Mesenchymal stem cell (in vitro differentiated cells and primary cell): ENCODE measurements at regions not wholly inside any gene's neighbourhood (a gene's known extent, or its start where the extent isn't known, plus 50 kb on each side); places are given as distances from the start of the nearest gene placed in this dataset.
A peak's percentile ranks its signal among the peaks of the same experiment; 100 is the strongest.

Experiments used
- DNase-seq: peaks from one replicate; pipeline ENCODE4 v3.0.0-alpha.2; 2013
- H2AFZ ChIP-seq: one replicate; pipeline ENCODE4 v1.6.1; 2013; ENCODE audit warnings: low read depth, mild to moderate bottlenecking, control low read depth, inconsistent platforms, low read length, moderate library complexity
- H2AK5ac ChIP-seq: 2 replicates; pipeline ENCODE4 v1.6.1; 2013; ENCODE audit warnings: low read length, moderate library complexity, mild to moderate bottlenecking, inconsistent platforms; ENCODE audit not compliant: severe bottlenecking
- H2BK120ac ChIP-seq: one replicate; pipeline ENCODE4 v1.6.1; 2013; ENCODE audit warnings: low read depth, mild to moderate bottlenecking, inconsistent platforms, low read length, moderate library complexity
- H2BK12ac ChIP-seq, 2 experiments: one replicate each; pipeline ENCODE4 v1.6.1; 2013; ENCODE audit warnings: inconsistent platforms in 2 of 2, low read length in 2 of 2, mild to moderate bottlenecking in 2 of 2, moderate library complexity in 2 of 2, control low read depth in 1 of 2
- H2BK15ac ChIP-seq: one replicate; pipeline ENCODE4 v1.6.1; 2013; ENCODE audit warnings: mild to moderate bottlenecking, low read depth, inconsistent platforms; ENCODE audit not compliant: poor library complexity, severe bottlenecking
- H2BK5ac ChIP-seq: 2 replicates; pipeline ENCODE4 v1.6.1; 2013; ENCODE audit warnings: low read depth, mild to moderate bottlenecking, low read length, control low read depth, inconsistent platforms; ENCODE audit not compliant: poor library complexity, severe bottlenecking
- H3K14ac ChIP-seq, 2 experiments: one replicate each; pipeline ENCODE4 v1.6.1; 2013; ENCODE audit warnings: inconsistent platforms in 2 of 2, low read length in 2 of 2, control low read depth in 1 of 2, mild to moderate bottlenecking in 1 of 2, moderate library complexity in 1 of 2
- H3K18ac ChIP-seq, 2 experiments: one replicate each; pipeline ENCODE4 v1.6.1; 2013; ENCODE audit warnings: inconsistent platforms in 2 of 2, low read length in 2 of 2, control low read depth in 1 of 2, low read depth in 1 of 2, mild to moderate bottlenecking in 1 of 2
- H3K23ac ChIP-seq, 2 experiments: one replicate each; pipeline ENCODE4 v1.6.1; 2013; ENCODE audit warnings: inconsistent platforms in 2 of 2, low read length in 2 of 2, mild to moderate bottlenecking in 2 of 2, moderate library complexity in 2 of 2, control low read depth in 1 of 2
- H3K27ac ChIP-seq: 2 replicates; pipeline ENCODE4 v1.5.1; 2013; ENCODE audit warnings: mild to moderate bottlenecking, moderate library complexity, low read length, control low read depth, inconsistent platforms; ENCODE audit not compliant: poor library complexity, severe bottlenecking
- H3K27me3 ChIP-seq, 2 experiments: 2 replicates each; pipeline versions ENCODE4 v1.6.1 to v1.7.0; 2013; ENCODE audit warnings: low read length in 2 of 2, mild to moderate bottlenecking in 2 of 2, moderate library complexity in 2 of 2, control low read depth in 1 of 2, inconsistent platforms in 1 of 2; ENCODE audit not compliant: control insufficient read depth in 1 of 2, insufficient read depth in 1 of 2
- H3K36me3 ChIP-seq, 2 experiments: 2 replicates each; pipeline versions ENCODE4 v1.6.1 to v1.7.0; 2013; ENCODE audit warnings: low read length in 2 of 2, control low read depth in 1 of 2, inconsistent platforms in 1 of 2, low read depth in 1 of 2, mild to moderate bottlenecking in 1 of 2; ENCODE audit not compliant: insufficient read depth in 2 of 2, control insufficient read depth in 1 of 2
- H3K4ac ChIP-seq, 2 experiments: one replicate each; pipeline ENCODE4 v1.6.1; 2013; ENCODE audit warnings: inconsistent platforms in 2 of 2, low read length in 2 of 2, mild to moderate bottlenecking in 2 of 2, moderate library complexity in 2 of 2, control low read depth in 1 of 2, low read depth in 1 of 2
- H3K4me1 ChIP-seq: 2 replicates; pipeline ENCODE4 v1.6.1; 2013; ENCODE audit warnings: low read depth, low read length, control low read depth; ENCODE audit not compliant: control insufficient read depth, insufficient read depth
- H3K4me2 ChIP-seq: 2 replicates; pipeline ENCODE4 v1.6.1; 2013; ENCODE audit warnings: low read length, mild to moderate bottlenecking, inconsistent platforms; ENCODE audit not compliant: poor library complexity, severe bottlenecking
- H3K4me3 ChIP-seq, 2 experiments: 2 replicates each; pipeline versions ENCODE4 v1.5.1 to v1.7.0; 2013; ENCODE audit warnings: low read length in 2 of 2, mild to moderate bottlenecking in 2 of 2, control low read depth in 1 of 2, low read depth in 1 of 2; ENCODE audit not compliant: insufficient read depth in 1 of 2
- H3K79me1 ChIP-seq: replicated peaks from 2 replicates; pipeline ENCODE4 v1.6.1; 2013; ENCODE audit warnings: mild to moderate bottlenecking, control low read depth, low read length, inconsistent platforms; ENCODE audit not compliant: poor library complexity, severe bottlenecking
- H3K9ac ChIP-seq: 2 replicates; pipeline ENCODE4 v1.7.0; 2013; ENCODE audit warnings: mild to moderate bottlenecking, low read length, moderate library complexity
- H3K9me3 ChIP-seq: 2 replicates; pipeline ENCODE4 v1.7.0; 2013; ENCODE audit warnings: mild to moderate bottlenecking, low read length; ENCODE audit not compliant: control insufficient read depth
- H4K8ac ChIP-seq: one replicate; pipeline ENCODE4 v1.6.1; 2013; ENCODE audit warnings: inconsistent platforms, mild to moderate bottlenecking, low read length, moderate library complexity
- H4K91ac ChIP-seq: one replicate; pipeline ENCODE4 v1.6.1; 2013; ENCODE audit warnings: mild to moderate bottlenecking, low read length, inconsistent platforms
- WGBS: methylation state at CpG from one replicate; pipeline ENCODE4 v1.1.7; 2013; ENCODE audit warnings: mixed read lengths; 5-methylcytosine and 5-hydroxymethylcytosine counted together

DNA sequence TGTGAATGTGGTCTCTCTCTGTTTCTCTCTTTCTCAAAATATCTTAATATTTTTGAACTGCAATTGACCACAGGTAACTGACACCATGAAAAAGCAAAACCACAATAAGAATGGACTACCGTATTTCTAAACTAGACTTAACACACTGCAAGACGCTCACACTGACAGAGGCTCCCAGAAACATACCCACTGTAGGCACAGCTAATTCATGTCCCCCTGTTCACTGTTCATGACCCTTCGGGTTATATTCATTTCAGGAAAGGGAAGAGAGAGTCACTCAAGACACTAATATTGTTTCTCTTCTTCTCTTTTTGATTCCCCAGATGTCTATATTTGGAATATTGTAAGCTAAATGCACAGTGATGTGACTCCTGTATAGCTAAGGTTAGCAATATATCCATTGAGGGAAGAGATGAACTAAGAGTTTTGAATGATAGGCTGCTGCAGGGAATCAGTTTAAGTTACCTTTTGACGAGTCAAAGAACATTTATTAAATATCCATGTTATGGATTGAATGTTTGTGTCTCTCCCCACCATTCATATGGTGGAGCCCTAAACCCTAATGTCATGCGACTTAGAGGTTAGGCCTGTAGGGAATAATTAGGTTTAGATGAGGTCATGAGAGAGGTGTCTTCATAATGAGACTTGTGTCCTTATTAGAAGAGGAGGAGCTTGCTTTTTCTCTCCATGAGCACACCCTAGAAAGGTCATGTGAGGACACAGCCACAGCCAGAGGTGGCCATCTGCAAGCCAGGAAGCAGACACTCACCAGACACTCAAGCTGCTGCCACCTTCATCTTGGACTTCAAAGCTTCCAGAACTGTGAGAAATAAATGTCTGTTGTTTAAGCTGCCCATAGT is 216.6 kb upstream of the GRM7 start:
- no peaks in the 10 kb centered on the region for H3K79me1 ChIP-seq
- H2BK120ac ChIP-seq = no peak overlapping the region
- H3K4me3 ChIP-seq = no peak overlapping the region

DNA sequence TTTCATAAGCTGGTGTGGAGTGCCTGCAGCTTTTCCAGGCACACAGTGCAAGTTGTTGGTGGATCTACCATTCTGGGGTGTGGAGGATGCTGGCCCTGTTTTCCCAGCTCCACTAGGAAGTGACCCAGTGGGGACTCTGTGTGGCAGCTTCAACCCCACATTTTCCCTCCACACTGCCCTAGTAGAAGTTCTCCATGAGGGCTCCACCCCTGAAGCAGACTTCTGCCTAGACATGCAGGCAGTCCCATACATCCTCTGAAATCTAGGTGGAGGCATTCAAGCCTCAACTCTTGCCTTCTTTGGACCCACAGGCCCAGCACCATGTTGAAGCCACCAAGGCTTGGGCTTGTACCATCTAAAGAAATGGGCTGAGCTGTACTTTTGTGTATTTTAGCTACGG is 206.2 kb upstream of the GRM7 start:
- no peak overlapping the region for H3K4ac ChIP-seq
- H3K36me3 ChIP-seq = no peaks in the 10 kb centered on the region
- no peak overlapping the region for H3K4me2 ChIP-seq
- no peak overlapping the region for H2BK5ac ChIP-seq
- peaks cover 38% of the 10 kb centered on the region for H3K9me3 ChIP-seq
- no peaks in the 10 kb centered on the region for H3K27me3 ChIP-seq
- H4K8ac ChIP-seq = no peak overlapping the region
- DNase-seq = no peak
- no peak overlapping the region for H2BK15ac ChIP-seq
- no peak overlapping the region for H4K91ac ChIP-seq
- H2AK5ac ChIP-seq = no peak overlapping the region
- no peak overlapping the region for H2BK12ac ChIP-seq
- no peak overlapping the region for H3K9ac ChIP-seq
- no peak overlapping the region for H3K27ac ChIP-seq
- WGBS = 54% methylated on average over 1 of the region's 1 CpG
- H3K23ac ChIP-seq = no peak overlapping the region
- no peak overlapping the region for H3K18ac ChIP-seq
- H3K14ac ChIP-seq = no peak overlapping the region
- no peak overlapping the region for H2BK120ac ChIP-seq
- H3K4me3 ChIP-seq = peak overlapping the region in 1 of 2 experiments; percentile 4
- no peaks in the 10 kb centered on the region for H3K79me1 ChIP-seq
- no peak overlapping the region for H2AFZ ChIP-seq
- H3K4me1 ChIP-seq = no peaks in the 10 kb centered on the region

More for the DNA sequence above, 216.6 kb upstream of the GRM7 start:
- Histone ChIP-seq H3K14ac (no peak overlapping the region), H3K4me2 (no peak overlapping the region), H4K91ac (no peak overlapping the region), H4K8ac (no peak overlapping the region), H3K4me1 (no peaks in the 10 kb centered on the region), H2AK5ac (no peak overlapping the region), H3K27ac (no peak overlapping the region), H3K18ac (no peak overlapping the region), H2AFZ (no peak overlapping the region), H3K23ac (no peak overlapping the region), H2BK5ac (no peak overlapping the region), H2BK12ac (no peak overlapping the region), H3K27me3 (no peaks in the 10 kb centered on the region), H3K36me3 (no peaks in the 10 kb centered on the region), H3K9me3 (peaks cover 26% of the 10 kb centered on the region), H3K9ac (no peak overlapping the region), H3K4ac (no peak overlapping the region), H2BK15ac (no peak overlapping the region)
- 80% methylated on average over 3 of the region's 5 CpGs for WGBS
- DNase-seq = no peak

DNA sequence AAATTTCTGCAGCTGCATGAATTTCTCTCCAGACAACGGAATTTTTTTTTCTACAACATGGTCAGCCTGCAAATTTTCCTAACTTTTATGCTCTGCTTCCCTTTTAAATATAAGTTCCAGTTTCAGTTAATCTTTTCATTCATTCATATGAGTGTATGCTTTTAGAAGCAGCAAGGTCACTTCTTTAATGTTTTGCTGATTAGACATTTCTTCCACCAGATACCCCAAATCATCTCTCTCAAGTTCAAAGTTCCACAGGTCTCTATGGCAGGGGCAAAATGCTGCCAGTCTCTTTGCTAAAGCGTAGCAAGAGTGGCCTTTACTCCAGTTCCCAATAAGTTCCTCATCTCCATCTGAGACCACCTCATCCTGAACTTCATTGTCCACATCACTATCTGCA is 205.6 kb upstream of the GRM7 start:
- Histone ChIP-seq H3K27ac (no peak overlapping the region), H3K36me3 (no peaks in the 10 kb centered on the region), H3K4me1 (no peaks in the 10 kb centered on the region), H2AFZ (no peak overlapping the region), H3K18ac (no peak overlapping the region), H4K91ac (no peak overlapping the region), H3K4me2 (no peak overlapping the region), H4K8ac (no peak overlapping the region), H3K4me3 (no peak overlapping the region), H2BK5ac (no peak overlapping the region), H3K9ac (no peak overlapping the region), H3K79me1 (no peaks in the 10 kb centered on the region), H3K23ac (no peak overlapping the region), H3K14ac (no peak overlapping the region), H3K4ac (no peak overlapping the region), H2BK12ac (no peak overlapping the region), H2BK15ac (no peak overlapping the region), H2AK5ac (no peak overlapping the region), H3K27me3 (no peaks in the 10 kb centered on the region), H2BK120ac (no peak overlapping the region), H3K9me3 (peaks cover 36% of the 10 kb centered on the region)
- WGBS = 54% methylated on average over 2 of the region's 2 CpGs
- DNase-seq = no peak

DNA sequence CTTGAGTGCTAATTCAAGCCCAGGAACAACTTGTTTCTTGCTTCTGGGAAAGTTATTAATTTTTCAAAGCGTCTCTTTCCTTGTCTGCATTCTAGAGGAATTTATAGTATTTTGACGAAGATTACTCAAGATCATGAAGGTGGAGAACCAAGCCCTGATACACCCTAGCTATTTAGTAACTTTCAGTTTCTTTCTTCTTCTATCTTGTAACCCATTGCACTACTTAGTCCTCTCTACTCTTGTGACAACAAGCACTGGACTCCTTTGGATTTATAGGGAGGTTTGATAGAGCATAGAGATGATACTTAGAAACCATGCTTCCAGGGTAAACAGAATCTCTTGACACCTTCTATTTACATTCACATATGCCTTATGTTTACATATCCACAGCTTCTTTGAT is 203.3 kb upstream of the GRM7 start:
- Histone ChIP-seq H3K23ac (no peak overlapping the region), H3K4ac (no peak overlapping the region), H3K4me2 (no peak overlapping the region), H2AFZ (no peak overlapping the region), H2BK5ac (no peak overlapping the region), H3K4me1 (no peaks in the 10 kb centered on the region), H3K18ac (no peak overlapping the region), H4K8ac (no peak overlapping the region), H2BK12ac (no peak overlapping the region), H3K9me3 (peaks cover 36% of the 10 kb centered on the region), H3K79me1 (no peaks in the 10 kb centered on the region), H3K27me3 (no peaks in the 10 kb centered on the region), H3K14ac (no peak overlapping the region), H4K91ac (no peak overlapping the region), H2BK120ac (no peak overlapping the region), H2AK5ac (no peak overlapping the region), H3K27ac (no peak overlapping the region), H3K4me3 (no peak overlapping the region), H3K9ac (no peak overlapping the region), H2BK15ac (no peak overlapping the region), H3K36me3 (no peaks in the 10 kb centered on the region)
- 67% methylated on average over 1 of the region's 2 CpGs for WGBS
- DNase-seq = no peak
